Left hindlimb (tissue), 1 donor: ENCODE measurements at regions not wholly inside any gene's neighbourhood (a gene's known extent, or its start where the extent isn't known, plus 50 kb on each side); places are given as distances from the start of the nearest gene placed in this dataset.

ENCODE experiments used
- DNase-seq: peaks from one replicate; pipeline ENCODE4 v3.0.0-alpha.2; 2018

DNA sequence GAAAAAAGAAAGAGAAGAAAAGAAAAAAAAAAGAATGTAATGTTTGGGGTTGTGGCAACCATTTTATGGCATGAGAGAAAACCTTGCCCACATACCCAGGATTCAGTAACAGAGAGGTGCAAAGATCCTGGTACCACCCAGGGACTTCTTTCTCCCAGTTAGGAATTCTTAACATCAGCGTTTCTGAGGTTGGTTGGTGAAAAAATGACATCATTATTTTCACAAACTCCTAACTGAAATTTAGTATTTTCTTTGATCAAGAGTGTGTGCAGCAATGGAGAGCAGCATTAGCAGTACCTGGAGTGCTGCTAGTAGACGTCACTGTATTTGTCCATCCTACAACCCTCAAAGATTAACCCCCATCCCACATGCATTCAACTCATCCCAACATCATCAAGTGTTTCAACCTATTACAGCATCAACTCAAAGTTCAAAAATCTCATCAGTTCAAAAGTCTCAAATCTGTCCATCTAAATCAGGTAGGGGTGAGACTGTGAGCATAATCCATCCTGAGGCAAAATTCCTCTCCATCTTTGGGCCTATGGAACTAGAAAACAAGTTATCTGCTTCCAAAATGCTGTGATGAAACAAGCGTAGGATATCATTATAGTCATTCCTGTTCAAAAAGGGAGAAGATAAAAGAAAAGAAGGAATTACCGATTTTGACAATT lies 60.1 kb upstream of the MSX2 start:
- DNase-seq: no peak

- DNase-seq: no peak
Observed at GRCh38 chr5:174665347-174665746, 59.0 kb upstream of the MSX2 start.

DNA sequence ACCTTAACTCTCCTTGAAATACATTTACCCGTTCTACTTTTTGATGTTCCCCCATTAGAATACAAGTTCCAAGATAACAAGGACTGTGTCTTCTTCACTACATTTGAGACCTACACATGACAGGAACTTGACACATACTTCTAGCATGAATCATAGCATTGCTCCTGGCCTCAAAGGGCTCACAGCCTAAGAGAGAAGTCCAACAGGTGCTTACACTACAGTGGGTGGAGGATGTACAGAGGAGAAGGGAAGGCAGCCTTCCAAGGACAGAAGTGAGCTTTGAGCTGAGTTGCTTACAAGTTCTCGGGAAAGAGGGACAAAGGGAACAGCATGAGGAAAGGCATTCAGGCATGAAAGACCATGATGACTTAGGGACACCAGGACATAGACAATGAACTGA lies 56.9 kb upstream of the MSX2 start:
- DNase-seq: no peak

DNA sequence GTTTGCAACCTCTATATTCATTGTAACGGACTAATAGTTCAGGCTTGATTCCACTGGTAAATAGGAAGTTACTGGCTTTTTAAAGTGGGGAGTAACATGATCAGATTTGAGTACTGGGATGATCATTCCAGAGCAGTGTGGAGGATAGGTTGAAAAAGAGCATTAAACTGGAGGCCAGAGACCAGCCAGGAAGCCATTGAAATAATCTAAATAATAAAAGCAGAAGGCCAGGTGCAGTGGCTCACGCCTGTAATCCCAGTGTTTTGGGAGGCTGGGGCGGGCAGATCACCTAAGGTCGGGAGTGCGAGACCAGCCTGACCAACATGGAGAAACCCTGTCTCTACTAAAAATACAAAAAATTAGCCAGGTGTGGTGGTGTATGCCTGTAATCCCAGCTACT lies 56.0 kb upstream of the MSX2 start:
- no peak for DNase-seq
